GM04503 (cell line): ENCODE measurements at regions not wholly inside any gene's neighbourhood (a gene's known extent, or its start where the extent isn't known, plus 50 kb on each side); places are given as distances from the start of the nearest gene placed in this dataset.

ENCODE experiments used
- DNase-seq: peaks from one replicate; pipeline ENCODE4 v3.0.0-alpha.2; 2012; ENCODE audit warnings: low read depth

DNA sequence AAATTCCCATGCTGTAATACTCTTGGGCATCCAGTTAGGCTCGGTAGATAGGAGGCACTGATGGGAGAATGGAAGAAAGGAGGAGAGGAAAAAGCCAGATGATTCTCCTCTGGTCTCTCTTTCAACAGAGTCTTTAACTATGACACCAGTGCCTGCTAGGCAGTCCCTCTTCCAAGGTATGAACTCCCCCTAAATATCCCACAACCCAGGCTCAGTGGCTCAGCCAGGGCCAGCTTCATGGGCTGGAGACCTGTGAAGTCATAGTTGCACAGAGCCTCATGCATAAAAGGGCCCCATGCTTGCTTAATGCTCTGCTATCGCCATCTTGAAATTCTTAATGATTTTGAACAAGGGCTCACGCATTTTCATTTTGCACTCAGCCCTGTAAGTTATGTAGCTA lies 869.2 kb upstream of the GCFC2 start:
- no peak for DNase-seq

DNA sequence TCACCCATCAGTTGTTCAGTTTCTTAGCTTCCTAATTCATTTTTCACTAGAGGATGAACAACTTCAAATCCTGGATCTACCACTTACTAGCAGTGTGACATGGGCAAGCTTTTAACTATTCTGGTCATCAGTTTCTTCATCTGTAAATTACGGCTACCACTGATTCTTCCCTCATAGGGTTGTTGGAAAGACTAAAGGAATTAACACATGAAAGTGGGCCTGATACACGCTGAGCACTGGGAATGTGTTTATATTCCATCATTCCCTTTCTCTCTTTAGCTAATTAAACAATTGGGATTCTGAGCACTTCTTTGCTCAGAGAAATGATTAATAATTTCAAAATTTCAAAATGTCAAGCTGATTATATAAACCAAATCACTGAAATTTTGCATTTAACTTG lies 862.3 kb upstream of the GCFC2 start:
- no peak for DNase-seq

DNA sequence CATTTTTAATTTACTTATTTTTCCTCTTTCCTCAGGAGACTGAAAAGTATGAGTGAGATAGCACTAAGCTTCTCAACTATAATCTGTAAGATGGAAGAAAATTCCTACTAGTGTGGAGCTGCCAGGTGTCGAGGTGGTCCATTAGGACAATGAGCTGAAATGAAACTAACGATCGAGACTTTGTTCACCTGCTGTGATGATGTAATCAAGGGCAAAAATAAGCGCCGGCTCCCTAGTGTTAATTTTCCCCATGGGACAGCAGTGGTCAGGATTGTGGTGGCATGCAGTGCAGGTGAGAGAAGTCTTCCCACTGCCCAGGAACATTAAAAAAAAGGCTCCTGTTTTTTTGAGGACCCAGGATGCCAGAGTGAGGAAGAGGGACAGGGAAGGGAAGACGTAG lies 859.1 kb upstream of the GCFC2 start:
- DNase-seq, result no peak

DNA sequence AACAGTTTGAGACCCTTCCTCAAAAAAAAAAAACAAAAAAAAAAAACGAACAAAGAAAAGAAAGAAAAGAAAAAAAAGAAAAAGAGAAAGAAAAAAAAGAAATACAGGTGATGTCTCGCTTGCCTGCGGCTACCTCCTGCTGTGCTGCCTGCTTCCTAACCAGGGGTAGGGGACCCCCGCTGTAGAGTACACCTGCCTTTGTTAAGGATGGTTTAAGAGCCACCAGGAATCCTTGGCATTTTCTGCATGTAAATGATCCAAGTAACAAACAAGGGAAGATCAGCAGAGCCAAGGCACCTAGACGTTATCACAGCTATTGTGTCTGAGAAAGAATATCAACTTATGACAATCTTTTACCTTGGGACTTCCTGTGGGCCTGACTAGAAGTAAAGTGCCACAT lies 856.8 kb upstream of the GCFC2 start:
- no peak for DNase-seq

DNA sequence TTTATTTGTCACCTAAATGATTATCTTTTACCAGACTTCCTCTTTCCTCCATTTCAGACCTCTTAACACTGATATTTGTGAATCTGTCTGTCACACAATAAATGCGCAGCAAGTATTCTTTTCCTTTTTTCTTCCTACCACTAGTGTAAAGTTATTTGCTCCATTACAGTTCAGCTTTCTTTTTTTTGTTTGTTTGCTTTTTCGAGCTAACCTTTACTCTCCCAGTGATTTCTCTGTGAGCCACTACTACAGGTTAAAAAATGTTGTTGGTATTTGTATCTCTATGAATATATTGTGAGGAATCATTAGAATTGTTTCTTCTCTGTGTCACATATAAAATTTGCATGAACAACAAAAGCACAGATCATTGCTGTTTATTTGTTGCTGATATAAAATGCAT lies 854.0 kb upstream of the GCFC2 start:
- no peak for DNase-seq

DNA sequence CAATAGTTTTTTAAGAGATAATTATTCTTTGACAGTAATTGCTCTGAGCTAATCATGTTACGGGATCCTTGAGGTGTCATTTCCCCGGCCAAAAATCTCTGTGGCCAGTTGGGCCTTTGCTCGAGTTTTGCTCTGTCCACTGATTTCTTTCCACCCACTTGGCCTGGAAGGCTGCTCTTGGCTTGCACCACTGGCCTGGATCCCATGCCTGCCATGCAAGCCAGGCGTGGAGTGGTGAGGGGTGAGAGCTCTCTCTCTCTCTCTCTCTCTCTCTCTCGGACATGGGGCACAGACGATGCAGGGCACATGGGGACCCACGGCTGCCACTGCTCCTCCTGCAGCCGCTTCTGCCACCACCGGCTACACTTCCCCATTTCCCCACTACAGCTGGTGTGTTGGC lies 853.0 kb upstream of the GCFC2 start:
- DNase-seq, result no peak

DNA sequence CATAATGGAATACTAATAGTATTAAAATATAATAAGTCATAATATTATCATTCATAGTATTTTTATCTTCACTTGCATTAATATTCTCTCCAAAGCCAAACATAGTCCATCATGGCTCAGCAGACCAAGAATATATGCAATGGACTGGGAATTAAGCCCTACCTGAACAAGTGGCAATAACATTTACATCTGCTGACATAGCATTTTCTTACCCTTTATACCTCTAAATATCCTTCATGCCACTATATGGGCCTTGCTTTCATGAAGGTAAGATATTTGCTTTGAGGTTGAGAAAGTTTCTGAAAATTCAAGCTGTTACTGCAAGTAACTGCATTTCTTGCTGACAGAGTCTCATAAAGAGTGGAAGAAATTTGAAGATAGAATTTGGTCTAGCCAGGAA lies 847.4 kb upstream of the GCFC2 start:
- DNase-seq, result no peak

DNA sequence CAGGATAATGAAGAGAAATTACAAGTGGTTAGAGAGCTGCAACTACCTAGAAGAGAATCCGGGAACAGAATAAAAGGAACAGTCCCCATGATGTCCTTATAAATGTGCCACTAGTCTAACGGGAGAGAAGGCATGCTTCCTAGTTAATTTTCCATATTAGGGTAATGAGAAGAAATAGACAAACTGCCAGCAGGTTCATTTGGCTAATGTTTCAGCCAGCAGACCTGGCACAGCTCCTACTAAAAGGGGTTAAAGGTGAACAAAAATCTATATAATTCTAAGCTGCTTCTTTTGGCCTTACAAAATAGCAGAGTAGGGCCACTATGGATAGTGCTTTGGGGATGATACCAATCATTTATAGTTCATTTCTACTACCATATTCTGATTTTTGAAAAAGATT lies 845.3 kb upstream of the GCFC2 start:
- DNase-seq, result no peak

DNA sequence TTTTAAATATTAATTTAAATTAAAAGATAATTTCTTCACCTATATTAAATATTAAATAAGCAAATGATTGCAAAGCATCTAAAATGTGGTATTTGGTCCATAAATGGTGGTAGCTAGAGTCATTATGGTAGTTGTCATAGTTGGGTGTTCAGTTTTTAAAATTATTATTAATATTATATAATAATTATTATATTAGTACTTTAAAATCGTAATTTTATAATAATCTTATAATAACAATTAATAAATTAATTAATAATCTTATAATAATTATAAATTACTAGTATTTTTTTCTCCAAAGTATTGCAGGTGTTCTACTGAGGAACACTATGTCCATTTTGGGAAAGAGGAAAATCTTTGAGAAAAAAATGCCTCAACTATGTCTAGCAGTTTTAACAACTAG lies 835.5 kb upstream of the GCFC2 start:
- DNase-seq, result no peak

DNA sequence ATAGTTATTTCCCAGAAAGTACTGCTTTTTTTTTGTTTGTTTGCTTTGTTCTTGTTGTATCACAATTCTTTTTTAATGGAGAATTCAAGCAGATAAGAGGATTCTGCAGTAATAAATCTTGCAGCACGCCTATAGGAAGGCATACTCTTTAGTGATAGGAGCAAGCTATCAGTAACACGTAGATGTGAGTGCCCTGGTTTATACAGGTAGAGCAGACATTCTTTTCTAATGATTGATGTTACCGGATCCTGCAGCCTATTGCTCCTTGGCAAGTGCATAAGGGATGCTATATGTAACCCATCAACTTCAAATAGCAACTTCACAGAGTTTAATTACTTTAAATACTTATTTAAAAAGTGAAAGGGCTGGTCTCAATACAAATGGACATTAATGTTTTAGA lies 834.2 kb upstream of the GCFC2 start:
- no peak for DNase-seq

DNA sequence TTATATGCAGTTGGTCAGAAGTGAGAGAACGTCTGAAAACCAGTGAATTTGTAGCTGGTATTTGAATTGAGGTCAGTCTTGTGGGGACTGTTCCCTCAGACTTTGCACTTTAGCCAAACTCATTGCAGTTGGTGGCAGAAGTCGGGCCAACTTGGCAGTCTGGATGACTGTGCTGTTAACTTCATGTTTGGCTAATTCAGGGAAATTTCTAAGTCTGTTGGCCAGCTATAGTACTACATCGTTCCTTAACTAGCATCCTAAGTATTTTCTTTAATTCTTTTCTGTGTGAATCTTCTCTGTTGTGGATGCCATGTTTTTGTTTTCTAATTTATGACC lies 806.8 kb upstream of the GCFC2 start:
- no peak for DNase-seq

DNA sequence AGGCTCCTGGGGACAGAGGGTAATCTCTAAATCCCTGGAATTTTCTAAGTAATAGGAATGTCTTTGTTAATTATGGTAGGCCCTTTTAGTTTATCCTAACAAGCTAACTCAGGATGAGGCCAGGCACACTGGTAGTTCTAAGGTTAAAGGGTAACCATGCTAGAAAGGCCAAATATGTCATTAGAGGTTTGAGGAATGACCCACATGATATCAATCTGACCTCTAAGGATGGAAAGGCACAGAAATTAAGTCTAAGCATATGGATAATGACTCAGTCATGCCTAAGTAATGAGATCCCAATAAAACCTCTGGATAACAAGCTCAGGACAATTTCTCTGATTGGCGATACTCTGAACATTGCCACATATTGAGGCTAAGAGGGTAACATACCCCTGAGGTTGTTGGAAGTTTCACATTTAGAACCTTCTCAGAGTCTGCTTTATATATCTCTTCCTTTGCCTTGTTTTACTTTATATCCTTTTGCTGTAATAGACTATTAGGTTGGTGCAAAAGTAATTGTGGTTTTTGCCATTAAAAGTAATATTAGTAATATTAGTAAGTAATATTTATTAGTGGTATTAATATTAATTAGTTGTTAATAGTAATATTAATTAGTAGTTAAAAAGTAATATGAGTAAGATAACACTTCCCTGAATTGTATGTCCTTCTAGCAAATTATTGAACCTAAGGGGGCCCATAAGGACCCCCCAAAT lies 806.3 kb upstream of the GCFC2 start:
- no peak for DNase-seq

DNA sequence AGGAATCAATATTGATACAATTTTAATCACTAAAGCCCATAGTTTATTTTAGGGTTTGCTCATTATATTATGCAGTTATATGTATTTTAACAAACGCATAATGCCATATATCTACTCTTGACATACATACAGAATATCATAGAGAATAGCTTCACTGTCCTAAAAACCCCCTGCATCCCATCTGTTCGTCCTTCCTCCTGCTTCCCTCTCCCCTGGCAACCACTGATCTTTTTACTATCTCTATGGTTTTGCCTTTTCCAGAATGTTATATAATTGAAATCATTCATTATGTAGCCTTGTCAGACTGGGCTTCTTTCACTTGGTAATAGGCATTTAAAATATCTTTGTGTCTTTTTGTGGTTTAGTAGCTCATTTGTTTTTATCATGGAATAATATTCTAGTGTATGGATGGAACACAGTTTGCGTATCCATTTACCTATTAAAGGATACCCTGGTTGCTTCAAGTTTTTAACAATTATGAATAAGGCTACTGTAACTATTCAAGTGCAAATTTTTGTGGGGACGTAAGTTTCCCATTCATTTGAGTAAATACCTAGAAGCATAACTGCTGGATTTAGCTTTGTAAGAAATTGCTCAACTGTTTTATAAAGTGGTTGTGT lies 801.6 kb upstream of the GCFC2 start:
- DNase-seq, result no peak

DNA sequence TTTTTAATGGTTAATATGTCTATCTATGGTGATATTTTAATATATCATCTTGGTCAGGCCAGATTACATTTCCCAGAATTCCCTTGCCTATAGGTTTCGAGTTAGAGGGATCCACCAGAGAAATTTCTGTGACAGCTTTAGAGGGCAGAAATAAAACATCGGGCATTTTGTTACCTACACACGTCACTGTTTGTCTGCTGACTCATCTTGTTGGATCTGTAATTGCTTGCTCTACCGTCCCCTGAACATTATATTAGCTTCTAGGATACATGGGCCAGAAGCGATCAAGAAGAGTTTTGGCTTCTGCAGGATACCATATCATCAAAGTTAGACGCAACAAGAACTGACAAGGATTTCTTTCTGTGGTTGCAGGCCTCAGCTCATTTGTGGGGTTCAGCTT lies 795.8 kb upstream of the GCFC2 start:
- no peak for DNase-seq

DNA sequence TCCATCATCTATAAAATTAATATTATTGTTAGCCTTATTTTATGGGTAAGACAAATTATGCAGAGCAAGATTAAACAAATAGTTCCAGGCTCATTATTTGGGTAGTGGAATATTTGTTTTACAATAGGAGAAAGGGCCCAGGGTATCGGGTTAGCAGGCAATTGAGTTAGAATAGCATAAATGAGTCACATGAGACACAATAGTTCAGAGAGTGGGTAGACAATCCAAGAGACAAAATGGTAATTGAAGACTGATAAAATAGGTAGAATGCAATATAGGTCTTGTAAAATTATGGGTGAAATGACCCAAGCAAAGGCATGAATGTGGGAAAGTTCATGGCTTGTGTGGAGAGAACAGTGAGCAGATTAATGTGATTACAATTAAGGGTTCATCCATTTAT lies 790.9 kb upstream of the GCFC2 start:
- no peak for DNase-seq

DNA sequence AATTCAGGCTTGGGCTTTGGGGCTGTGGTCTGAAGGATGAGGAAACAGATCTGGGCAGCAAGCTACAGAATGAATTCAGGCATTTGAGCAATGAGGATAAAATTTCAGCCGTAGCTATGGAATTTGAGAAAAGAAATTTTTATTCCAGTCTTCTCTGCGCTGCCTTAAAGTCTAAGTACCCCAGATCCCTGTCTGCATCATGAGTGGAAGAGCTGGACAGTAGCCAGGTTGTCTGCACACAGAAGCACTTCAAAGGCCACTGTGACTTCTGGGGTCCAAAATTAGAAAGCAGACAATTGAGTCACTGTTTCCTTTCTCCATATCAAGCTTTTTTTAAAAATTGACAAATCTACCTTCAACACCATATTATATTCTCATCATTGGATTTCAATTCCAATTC lies 787.6 kb upstream of the GCFC2 start:
- no peak for DNase-seq

DNA sequence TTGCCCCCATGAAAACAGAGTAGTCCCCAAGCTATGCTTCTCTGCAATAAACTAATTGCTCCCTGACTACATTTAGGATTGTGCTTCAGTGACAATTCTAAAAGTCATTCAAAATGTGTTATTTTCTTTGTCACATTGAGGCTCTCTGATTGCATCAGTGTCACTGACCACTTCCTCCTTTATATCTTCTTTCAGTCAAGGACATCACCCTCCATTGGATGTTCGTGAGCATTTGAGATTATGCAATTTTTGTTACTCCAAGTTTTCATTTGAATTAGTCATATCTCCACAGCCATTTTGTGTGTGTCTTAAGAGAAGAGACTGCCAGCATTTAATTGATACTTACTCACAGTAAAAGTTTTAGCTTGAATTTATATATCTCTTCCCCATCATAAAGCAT lies 780.8 kb upstream of the GCFC2 start:
- no peak for DNase-seq

DNA sequence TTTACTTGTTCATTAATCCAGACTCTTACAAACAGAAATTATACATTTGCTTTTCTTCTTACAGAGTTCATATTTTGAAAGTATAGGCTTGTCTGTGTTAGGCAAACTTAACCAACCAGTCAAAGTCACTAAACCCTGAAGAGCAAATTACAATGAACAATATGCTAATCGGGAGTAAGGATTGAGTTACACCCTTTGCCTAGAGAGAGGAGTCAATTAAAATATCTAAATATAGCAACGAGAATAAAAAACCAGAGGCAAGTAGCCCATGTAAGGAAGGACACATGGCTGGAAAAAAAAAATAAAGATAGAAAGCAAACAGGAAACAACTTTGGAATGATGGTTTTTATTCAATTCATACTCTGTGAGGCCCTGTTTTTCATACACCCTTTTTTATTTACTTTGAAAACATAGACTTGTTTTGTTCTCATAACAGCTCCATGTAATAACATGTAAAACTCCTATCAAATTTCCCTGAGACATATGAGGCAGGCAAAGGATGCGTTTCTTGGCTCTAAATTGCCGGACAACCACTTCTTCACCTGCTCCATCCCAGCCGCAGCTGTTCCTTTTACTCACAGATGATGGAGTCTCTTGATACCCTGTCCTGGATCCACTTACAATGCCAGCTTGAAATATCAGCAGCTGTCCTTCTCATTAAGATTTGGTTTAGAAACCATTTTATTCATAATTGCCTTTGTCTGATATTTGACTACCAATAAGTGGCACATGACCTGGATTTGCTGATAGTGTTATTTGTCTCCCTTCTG lies 767.7 kb upstream of the GCFC2 start:
- DNase-seq, result no peak

DNA sequence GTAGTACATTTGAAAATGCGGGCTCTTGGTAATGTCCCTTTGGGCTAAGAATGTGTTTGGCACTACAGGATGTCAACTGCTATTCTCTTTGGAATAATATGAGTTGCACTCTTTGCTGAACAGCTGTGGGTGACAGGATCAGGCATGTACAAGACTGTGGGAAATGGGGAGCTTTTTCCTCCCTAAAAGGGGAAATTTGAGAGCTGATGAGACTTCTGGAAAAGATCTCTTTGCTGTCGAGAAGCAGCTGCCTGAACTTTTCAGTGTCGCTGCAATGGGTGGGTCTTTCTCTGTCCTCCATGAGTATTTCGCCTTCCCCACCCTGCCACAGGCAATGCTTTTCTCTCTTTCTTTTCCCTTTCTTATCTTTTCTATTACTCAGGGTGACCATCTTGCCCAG lies 762.2 kb upstream of the GCFC2 start:
- DNase-seq, result no peak

DNA sequence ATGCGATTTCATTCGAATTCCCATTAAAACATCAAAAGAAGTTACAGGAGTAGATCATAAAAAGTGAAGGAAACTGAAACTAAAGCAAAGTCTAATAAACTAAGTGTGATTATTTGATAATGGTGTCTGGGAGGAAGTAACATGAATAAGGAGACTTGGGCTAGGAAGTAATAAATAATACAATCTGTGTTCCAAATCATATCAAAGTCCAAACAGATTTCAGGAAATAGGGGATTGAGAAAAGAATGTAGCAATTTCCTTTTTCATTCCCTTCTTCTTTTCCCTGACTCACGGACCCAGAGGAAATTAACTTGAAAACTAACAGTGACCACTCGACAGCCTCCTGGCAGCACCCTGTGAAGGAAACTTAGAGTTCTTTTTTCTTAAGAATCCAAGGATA lies 758.4 kb upstream of the GCFC2 start:
- no peak for DNase-seq

DNA sequence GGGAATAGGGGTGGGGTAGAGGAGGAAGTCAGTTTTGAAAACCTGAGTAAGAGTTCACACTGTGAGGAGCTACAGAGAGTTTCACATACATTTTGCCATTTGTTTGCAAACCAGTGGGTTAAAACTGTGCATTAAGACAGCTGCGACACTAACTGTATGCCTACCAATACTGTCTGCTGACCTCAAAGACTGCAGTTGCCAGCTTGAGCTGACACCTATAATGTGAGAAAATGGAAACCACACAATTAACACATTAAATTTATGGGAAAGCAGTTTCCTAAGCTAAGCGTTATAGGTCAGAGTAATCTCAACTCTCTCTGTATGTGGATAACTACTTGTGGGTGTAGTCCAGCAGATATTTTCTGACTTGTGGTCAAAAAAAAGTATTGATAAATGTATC lies 756.6 kb upstream of the GCFC2 start:
- DNase-seq, result no peak

DNA sequence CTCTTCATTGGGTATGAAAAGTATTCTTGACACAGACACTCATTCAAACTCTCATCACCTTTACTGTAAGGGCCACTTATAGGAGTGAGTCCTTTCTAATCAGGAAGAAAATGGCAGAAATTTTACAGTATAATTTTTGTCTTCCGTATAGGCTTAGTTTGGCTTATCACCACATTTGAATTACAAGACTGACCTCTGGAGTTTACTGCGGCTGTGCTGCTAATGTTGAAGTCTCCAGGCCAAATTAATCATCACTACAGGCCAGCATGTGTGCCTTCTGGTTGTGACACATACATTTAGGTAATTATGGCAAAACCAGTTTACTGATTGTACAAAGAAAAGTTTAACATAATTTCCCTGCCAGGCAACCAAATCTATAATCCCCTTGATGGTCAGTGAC lies 753.6 kb upstream of the GCFC2 start:
- no peak for DNase-seq

DNA sequence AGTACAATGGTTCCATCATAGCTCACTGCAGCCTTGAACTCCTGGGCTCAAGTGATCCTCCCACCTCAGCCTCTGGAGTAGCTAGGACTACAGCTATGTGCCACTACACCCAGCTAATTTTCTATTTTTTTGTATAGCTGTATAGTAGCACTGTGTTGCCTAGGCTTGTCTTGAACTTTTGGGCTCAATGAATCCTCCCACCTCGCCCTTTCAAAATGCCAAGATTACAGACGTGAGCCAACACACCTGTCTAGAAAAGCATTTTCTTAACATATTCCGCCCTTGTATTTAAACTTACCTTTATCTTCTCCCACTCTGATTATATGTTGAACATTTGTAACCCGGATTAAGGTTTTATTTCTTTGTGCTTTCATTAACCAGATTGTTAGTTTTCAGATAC lies 750.7 kb upstream of the GCFC2 start:
- DNase-seq, result no peak

DNA sequence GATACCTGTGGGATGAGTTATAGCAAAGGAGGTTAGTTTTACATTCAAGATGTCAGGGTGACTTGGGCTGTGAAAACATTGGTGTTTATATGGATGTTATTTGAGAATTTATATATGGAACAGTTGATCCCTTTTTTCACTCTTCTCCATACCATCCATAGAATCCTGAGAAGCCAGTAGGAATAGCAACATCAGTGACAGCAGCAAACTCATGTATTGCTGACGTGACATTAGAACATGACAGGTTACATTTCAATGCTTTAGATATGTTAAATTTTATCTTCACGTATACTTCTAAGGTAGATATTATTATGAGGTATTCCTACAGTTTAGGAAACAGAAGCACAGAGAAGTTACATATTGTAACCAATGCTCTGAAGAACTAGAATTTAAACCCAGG lies 745.2 kb upstream of the GCFC2 start:
- no peak for DNase-seq
